CD14-positive monocyte (primary cell): ENCODE measurements at regions not wholly inside any gene's neighbourhood (a gene's known extent, or its start where the extent isn't known, plus 50 kb on each side); places are given as distances from the start of the nearest gene placed in this dataset.

Source experiments
- DNase-seq, 3 donors: peaks; one replicate each; pipeline ENCODE4 v3.0.0-alpha.2; 2011 to 2022
- H2AFZ ChIP-seq: 2 replicates; pipeline ENCODE4 v1.6.0; 2012; ENCODE audit warnings: mild to moderate bottlenecking, low read depth, low read length, inconsistent platforms; ENCODE audit not compliant: insufficient read depth, poor library complexity, severe bottlenecking
- H3K27ac ChIP-seq, 2 donors: 1 replicate in 1 of 2; 2 replicates in 1 of 2; pipeline ENCODE4 v1.5.1; 2012 to 2013; ENCODE audit warnings: low read length in 2 of 2, control low read depth in 1 of 2, inconsistent platforms in 1 of 2, low read depth in 1 of 2, mild to moderate bottlenecking in 1 of 2
- H3K27me3 ChIP-seq, 2 donors: one replicate each; pipeline versions ENCODE4 v1.6.0 to v1.6.1; 2011 to 2013; ENCODE audit warnings: low read length in 2 of 2; ENCODE audit not compliant: control insufficient read depth in 2 of 2, insufficient read depth in 2 of 2
- H3K36me3 ChIP-seq, 2 donors: replicated peaks in 1 of 2; 1 replicate in 1 of 2; 2 replicates in 1 of 2; pipeline versions ENCODE4 v1.5.1 to v1.6.1; 2012 to 2013; ENCODE audit warnings: low read length in 2 of 2, control low read depth in 1 of 2, inconsistent platforms in 1 of 2, mild to moderate bottlenecking in 1 of 2; ENCODE audit not compliant: insufficient read depth in 2 of 2, control insufficient read depth in 1 of 2
- H3K4me1 ChIP-seq, 2 donors: 1 replicate in 1 of 2; 2 replicates in 1 of 2; pipeline versions ENCODE4 v1.5.1 to v1.6.1; 2012 to 2013; ENCODE audit warnings: low read length in 2 of 2, control low read depth in 1 of 2, inconsistent platforms in 1 of 2, mild to moderate bottlenecking in 1 of 2, moderate library complexity in 1 of 2; ENCODE audit not compliant: insufficient read depth in 2 of 2, control insufficient read depth in 1 of 2
- H3K4me2 ChIP-seq: replicated peaks from 2 replicates; pipeline ENCODE3; 2012; ENCODE audit warnings: low read length, moderate library complexity, mild to moderate bottlenecking; ENCODE audit not compliant: poor library complexity, severe bottlenecking; ENCODE audit errors: extremely low read depth
- H3K4me3 ChIP-seq, 3 experiments: fragments of 200-600 bp in 1 of 3; sonication (generic) in 1 of 3; replicated peaks in 1 of 3; 1 replicate in 2 of 3; 2 replicates in 1 of 3; pipeline ENCODE4 v1.5.1; 2011 to 2013; ENCODE audit warnings: low read length in 3 of 3, mild to moderate bottlenecking in 3 of 3, control low read depth in 2 of 3, low read depth in 2 of 3, inconsistent platforms in 1 of 3, moderate library complexity in 1 of 3
- H3K79me2 ChIP-seq: 2 replicates; pipeline ENCODE4 v1.6.0; 2012; ENCODE audit warnings: mild to moderate bottlenecking, control low read depth, inconsistent platforms, low read length, moderate library complexity; ENCODE audit not compliant: insufficient read depth
- H3K9ac ChIP-seq: 2 replicates; pipeline ENCODE4 v1.6.0; 2017; ENCODE audit warnings: low read length, mild to moderate bottlenecking; ENCODE audit not compliant: insufficient read depth, poor library complexity, severe bottlenecking
- H3K9me3 ChIP-seq, 2 donors: replicated peaks in 1 of 2; 1 replicate in 1 of 2; 2 replicates in 1 of 2; pipeline versions ENCODE4 v1.5.1 to v1.6.1; 2012 to 2013; ENCODE audit warnings: low read length in 2 of 2, control low read depth in 1 of 2; ENCODE audit not compliant: control insufficient read depth in 1 of 2, insufficient read depth in 1 of 2
- H4K20me1 ChIP-seq: 2 replicates; pipeline ENCODE4 v1.6.0; 2012; ENCODE audit warnings: mild to moderate bottlenecking, low read length, control low read depth, moderate library complexity; ENCODE audit not compliant: insufficient read depth
- H3K27ac Mint-ChIP-seq, 7 donors: one replicate each; pipeline ENCODE4 v1.8.0; 2020; ENCODE audit warnings: mild to moderate bottlenecking in 7 of 7, mixed read lengths in 7 of 7, moderate library complexity in 6 of 7, inconsistent platforms in 2 of 7
- H3K27me3 Mint-ChIP-seq, 3 donors: one replicate each; pipeline ENCODE4 v1.8.0; 2021 to 2022; ENCODE audit warnings: low read depth in 3 of 3, mild to moderate bottlenecking in 3 of 3, mixed read lengths in 3 of 3, moderate library complexity in 3 of 3, inconsistent platforms in 1 of 3
- H3K36me3 Mint-ChIP-seq, 2 donors: one replicate each; pipeline ENCODE4 v1.8.0; 2020; ENCODE audit warnings: mixed read lengths in 2 of 2, inconsistent platforms in 1 of 2, mild to moderate bottlenecking in 1 of 2
- H3K4me1 Mint-ChIP-seq: one replicate; pipeline ENCODE4 v1.8.0; 2020; ENCODE audit warnings: mild to moderate bottlenecking, mixed read lengths
- H3K4me3 Mint-ChIP-seq, 2 donors: one replicate each; pipeline ENCODE4 v1.8.0; 2020; ENCODE audit warnings: mild to moderate bottlenecking in 2 of 2, mixed read lengths in 2 of 2, moderate library complexity in 1 of 2
- H3K9me3 Mint-ChIP-seq, 7 donors: one replicate each; pipeline ENCODE4 v1.8.0; 2020 to 2022; ENCODE audit warnings: mixed read lengths in 7 of 7, mild to moderate bottlenecking in 6 of 7, moderate library complexity in 6 of 7, inconsistent platforms in 2 of 7
- WGBS: methylation state at CpG from one replicate; pipeline ENCODE4 v1.1.5; 2013; ENCODE audit warnings: missing lambda C conversion rate; ENCODE audit not compliant: insufficient coverage; 5-methylcytosine and 5-hydroxymethylcytosine counted together
- intact Hi-C, 2 donors: fragments of 100-400 bp; cut with micrococcal nuclease; formaldehyde crosslinking; loops; one replicate each; pipeline versions ENCODE4 v1.15.0 to v1.15.1; 2023
- TF ChIP-seq, protein P1 (sequence below): fragments of 200-600 bp; IDR thresholded peaks from one replicate; pipeline ENCODE4 v1.8.0; 2022; ENCODE audit warnings: antibody characterized with exemption, mild to moderate bottlenecking

DNA sequence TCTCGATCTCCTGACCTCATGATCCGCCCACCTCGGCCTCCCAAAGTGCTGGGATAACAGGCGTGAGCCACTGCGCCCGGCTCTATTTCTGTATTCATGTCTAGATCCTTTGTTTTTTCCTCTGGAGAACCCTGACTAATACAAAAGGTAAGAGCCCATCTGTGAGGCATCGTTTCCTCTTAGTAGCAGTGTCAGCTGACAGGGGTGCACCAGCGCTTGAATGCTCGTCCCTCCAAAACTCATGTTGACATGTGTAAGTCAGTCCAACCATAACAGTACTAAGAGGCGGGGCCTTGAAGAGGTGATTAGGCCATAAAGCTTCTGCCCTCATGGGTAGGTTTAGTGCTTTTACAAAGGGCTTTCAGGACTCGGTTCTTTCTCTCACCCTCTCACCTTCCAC lies 470.1 kb upstream of the B3GAT1 start:
- no peaks in the 10 kb centered on the region for H4K20me1 ChIP-seq
- no peaks in the 10 kb centered on the region for H3K36me3 ChIP-seq
- H3K9me3 Mint-ChIP-seq: peaks cover 0 to 3% (median 0%) of the 10 kb centered on the region in 7 donors
- H3K4me3 ChIP-seq: no peak overlapping the region
- H3K27me3 ChIP-seq: no peaks in the 10 kb centered on the region
- no peak overlapping the region for H3K27ac ChIP-seq
- intact Hi-C loops: no loop called here
- no peak overlapping the region for H2AFZ ChIP-seq
- H3K4me1 Mint-ChIP-seq: no peaks in the 10 kb centered on the region
- peaks cover 2 to 7% (median 3%) of the 10 kb centered on the region in 3 donors for H3K27me3 Mint-ChIP-seq
- H3K4me1 ChIP-seq: no peaks in the 10 kb centered on the region
- no peak overlapping the region for H3K9ac ChIP-seq
- no peak overlapping the region for H3K27ac Mint-ChIP-seq
- H3K79me2 ChIP-seq: no peaks in the 10 kb centered on the region
- no peak overlapping the region for H3K4me3 Mint-ChIP-seq
- 96% methylated on average over 6 of the region's 11 CpGs for WGBS
- no peak overlapping the region for H3K4me2 ChIP-seq
- no peak for DNase-seq
- no peaks in the 10 kb centered on the region for H3K9me3 ChIP-seq
- H3K36me3 Mint-ChIP-seq: no peaks in the 10 kb centered on the region
- TF ChIP-seq, protein P1, sequence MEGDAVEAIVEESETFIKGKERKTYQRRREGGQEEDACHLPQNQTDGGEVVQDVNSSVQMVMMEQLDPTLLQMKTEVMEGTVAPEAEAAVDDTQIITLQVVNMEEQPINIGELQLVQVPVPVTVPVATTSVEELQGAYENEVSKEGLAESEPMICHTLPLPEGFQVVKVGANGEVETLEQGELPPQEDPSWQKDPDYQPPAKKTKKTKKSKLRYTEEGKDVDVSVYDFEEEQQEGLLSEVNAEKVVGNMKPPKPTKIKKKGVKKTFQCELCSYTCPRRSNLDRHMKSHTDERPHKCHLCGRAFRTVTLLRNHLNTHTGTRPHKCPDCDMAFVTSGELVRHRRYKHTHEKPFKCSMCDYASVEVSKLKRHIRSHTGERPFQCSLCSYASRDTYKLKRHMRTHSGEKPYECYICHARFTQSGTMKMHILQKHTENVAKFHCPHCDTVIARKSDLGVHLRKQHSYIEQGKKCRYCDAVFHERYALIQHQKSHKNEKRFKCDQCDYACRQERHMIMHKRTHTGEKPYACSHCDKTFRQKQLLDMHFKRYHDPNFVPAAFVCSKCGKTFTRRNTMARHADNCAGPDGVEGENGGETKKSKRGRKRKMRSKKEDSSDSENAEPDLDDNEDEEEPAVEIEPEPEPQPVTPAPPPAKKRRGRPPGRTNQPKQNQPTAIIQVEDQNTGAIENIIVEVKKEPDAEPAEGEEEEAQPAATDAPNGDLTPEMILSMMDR: no peak

DNA sequence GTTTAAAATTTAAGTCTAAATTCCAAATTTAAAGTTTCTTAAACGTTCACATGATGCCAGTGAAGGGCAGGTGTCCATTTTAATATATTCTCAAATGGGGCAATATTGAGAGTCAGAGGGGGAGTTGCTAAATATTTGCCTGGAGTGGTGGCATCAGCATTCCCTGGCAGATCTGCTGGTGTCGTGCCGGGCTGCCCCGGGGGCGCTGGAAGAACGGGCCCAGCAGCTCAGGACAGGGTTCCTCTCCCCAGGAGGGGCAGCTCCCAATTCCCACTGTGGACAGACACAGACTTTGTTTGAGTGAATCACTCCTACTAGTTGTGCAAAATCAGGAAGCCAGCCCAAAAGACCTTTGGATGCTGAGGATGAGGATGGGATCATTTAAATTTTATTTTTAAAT lies 468.7 kb upstream of the B3GAT1 start:
- Mint-ChIP-seq H3K27ac (no peak overlapping the region), H3K36me3 (no peaks in the 10 kb centered on the region), H3K4me1 (no peaks in the 10 kb centered on the region), H3K9me3 (peaks cover 0 to 1% (median 0%) of the 10 kb centered on the region in 7 donors), H3K27me3 (peaks cover 2 to 7% (median 3%) of the 10 kb centered on the region in 3 donors), H3K4me3 (no peak overlapping the region)
- Histone ChIP-seq H3K4me3 (no peak overlapping the region), H3K27ac (no peak overlapping the region), H3K4me2 (no peak overlapping the region), H3K4me1 (no peaks in the 10 kb centered on the region), H3K27me3 (no peaks in the 10 kb centered on the region), H3K9me3 (no peaks in the 10 kb centered on the region), H4K20me1 (no peaks in the 10 kb centered on the region), H2AFZ (no peak overlapping the region), H3K36me3 (no peaks in the 10 kb centered on the region), H3K9ac (no peak overlapping the region), H3K79me2 (no peaks in the 10 kb centered on the region)
- WGBS: 92% methylated on average over 4 of the region's 6 CpGs
- no peak for DNase-seq
- intact Hi-C loops: no loop called here
- TF ChIP-seq, protein P1: no peak
